ENCODE measurements at regions not wholly inside any gene's neighbourhood (a gene's known extent, or its start where the extent isn't known, plus 50 kb on each side); places are given as distances from the start of the nearest gene placed in this dataset.
A peak's percentile ranks its signal among the peaks of the same experiment; 100 is the strongest.

DNA sequence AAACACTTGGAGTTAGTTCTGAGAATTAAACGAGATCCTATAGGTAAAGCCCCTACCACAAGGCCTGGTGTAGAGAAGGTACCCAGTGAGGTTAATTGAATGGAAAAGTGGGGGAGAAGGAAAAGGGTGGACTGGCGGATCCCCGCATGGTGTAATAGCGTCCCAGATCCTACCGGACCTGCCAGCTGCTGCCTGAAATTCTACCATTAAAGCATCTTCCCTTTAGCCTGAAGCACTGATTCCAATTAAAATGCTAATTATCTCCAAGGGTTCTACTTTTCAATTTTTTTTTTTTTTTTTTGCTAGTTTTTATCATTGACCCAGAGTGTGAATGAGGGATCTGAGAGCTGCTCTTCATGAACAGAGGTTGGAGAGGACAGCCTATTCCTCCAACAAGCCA lies 237.9 kb downstream of the TLE3 start:
- H3K4me3 ChIP-seq (ENCODE audit: low read depth, low read length): no peak overlapping the region
- DNase-seq (ENCODE audit: low read depth): no peak
- TF ChIP-seq, protein P1, sequence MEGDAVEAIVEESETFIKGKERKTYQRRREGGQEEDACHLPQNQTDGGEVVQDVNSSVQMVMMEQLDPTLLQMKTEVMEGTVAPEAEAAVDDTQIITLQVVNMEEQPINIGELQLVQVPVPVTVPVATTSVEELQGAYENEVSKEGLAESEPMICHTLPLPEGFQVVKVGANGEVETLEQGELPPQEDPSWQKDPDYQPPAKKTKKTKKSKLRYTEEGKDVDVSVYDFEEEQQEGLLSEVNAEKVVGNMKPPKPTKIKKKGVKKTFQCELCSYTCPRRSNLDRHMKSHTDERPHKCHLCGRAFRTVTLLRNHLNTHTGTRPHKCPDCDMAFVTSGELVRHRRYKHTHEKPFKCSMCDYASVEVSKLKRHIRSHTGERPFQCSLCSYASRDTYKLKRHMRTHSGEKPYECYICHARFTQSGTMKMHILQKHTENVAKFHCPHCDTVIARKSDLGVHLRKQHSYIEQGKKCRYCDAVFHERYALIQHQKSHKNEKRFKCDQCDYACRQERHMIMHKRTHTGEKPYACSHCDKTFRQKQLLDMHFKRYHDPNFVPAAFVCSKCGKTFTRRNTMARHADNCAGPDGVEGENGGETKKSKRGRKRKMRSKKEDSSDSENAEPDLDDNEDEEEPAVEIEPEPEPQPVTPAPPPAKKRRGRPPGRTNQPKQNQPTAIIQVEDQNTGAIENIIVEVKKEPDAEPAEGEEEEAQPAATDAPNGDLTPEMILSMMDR (IDR thresholded peaks at IDR 0.05; ENCODE audit: insufficient read depth, low read depth, low read length): no peak

DNA sequence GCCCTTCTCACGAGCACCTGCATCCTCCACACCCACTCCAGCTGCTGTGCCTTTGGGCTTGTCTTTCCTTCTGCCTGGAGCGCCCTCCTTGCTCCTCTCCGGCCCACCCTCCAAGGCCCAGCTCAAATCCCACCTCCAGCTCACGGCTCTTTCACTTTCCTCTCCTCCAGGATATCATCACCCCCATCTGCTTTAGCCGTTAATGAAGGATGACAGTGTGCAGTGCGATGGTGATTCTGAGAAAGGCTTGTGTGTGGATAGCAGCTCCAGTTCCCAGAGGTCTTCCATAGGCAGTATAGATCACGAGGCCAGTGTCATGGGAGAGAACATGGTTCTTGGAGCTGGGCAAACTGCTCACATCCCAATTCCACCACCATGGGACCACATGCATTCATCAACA lies 237.4 kb downstream of the TLE3 start:
- DNase-seq (ENCODE audit: low read depth): no peak
- H3K4me3 ChIP-seq (ENCODE audit: low read depth, low read length): no peak overlapping the region
- TF ChIP-seq, protein P1 (IDR thresholded peaks at IDR 0.05; ENCODE audit: insufficient read depth, low read depth, low read length): no peak

DNA sequence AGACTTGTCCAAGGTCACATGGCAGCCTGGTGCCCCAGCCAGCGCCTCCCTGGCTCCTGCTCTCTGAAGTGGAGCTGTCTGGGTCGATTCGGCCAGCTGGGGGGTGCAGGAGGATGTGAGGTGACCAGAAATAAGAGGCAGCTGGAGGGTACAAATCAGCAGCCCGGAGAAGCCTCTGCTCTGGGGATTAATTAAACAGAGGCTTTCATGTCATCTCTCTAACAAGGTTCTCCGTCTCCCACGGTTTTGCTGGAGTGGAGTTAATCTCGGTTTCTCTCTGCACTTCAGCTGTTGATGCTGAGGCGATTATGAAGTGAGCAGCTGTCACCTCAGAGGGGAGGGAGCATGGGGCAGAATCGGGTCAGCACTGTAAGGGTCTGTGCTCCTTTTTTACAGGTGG lies 236.8 kb downstream of the TLE3 start:
- TF ChIP-seq, protein P1 (IDR thresholded peaks at IDR 0.05; ENCODE audit: insufficient read depth, low read depth, low read length): no peak
- DNase-seq (ENCODE audit: low read depth): no peak
- no peak overlapping the region for H3K4me3 ChIP-seq (ENCODE audit: low read depth, low read length)

DNA sequence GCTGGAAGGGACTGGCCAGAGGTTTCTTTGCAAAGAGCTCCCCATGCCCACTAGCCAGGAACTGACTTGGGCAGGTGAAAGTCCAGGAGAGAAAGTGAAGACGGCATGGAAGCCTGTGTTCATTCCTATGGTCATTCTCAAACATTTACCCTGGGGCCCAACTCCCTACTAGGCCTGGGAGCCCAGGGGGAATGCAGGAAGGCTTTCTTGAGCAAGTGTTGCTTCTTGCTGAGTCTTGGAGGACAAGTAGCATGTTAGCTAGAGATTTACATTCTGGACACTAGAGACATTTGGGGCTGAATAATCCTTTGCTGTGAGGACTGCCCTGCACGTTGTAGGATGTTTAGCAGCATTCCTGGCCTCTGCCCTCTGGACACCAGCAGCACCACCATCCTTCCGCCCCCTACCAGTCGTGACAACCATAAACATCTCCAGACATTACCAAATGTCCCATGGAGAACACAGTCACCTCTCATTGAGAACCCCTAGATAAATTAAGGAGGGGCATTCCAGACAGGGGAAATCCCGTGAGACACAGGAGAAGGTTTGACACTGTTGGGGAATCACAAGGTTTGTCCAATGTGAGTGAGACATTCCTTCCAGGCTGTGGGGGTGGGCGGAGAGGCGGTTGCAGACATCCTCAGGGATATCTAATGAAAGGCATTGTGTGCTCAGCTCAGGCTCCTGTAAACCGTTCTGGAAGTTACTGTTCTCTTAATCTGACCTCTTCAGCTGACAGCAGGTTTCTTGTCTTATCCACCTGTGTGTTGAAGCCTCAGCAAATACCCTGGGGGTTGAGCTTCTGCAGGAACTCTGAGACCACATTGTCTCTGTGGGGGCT lies 236.2 kb downstream of the TLE3 start:
- TF ChIP-seq, protein P1 (IDR thresholded peaks at IDR 0.05; ENCODE audit: insufficient read depth, low read depth, low read length): no peak
- peak; percentile 26 for DNase-seq (ENCODE audit: low read depth)
- no peak overlapping the region for H3K4me3 ChIP-seq (ENCODE audit: low read depth, low read length)

DNA sequence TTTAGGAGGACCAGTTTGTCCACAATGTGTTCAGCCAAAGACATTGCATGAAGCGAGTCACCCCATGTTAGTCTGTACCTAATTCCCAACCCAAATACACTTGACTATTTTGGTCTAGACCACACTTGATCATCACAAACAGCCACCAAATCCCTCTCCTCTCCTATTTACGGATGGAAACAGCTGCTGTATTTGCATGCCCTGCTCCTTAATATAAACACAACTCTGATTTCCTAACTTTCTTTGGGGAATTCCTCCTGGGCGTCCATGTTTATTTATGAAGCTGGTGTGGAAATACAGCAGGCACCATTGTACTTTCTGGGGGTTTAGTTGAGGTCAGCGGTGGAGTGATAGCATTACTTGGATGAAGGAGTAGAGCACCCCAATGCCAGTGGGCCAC lies 235.2 kb downstream of the TLE3 start:
- DNase-seq (ENCODE audit: low read depth): peak; percentile 94
- H3K4me3 ChIP-seq (ENCODE audit: low read depth, low read length): no peak overlapping the region
- TF ChIP-seq, protein P1 (IDR thresholded peaks at IDR 0.05; ENCODE audit: insufficient read depth, low read depth, low read length): no peak

DNA sequence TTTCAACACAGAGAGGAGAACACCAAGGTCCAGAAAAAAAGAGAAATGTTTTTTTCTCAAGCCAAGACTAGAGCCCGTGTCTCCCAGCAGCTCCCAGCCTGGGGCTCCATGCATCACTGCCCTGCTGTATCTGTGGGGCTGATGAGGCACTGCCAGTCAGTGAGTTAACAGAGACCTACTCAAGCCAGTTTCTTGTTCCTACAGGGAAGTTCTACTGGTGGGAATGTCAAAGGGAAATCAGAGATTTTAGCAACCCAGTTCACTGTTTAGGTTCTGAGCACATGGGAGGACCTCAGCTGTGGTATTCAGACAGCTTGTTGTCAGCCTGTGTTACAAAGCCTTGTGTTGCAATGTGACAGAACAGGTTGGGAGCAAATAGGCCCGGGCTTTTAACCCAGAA lies 234.3 kb downstream of the TLE3 start:
- TF ChIP-seq, protein P1 (IDR thresholded peaks at IDR 0.05; ENCODE audit: insufficient read depth, low read depth, low read length): no peak
- DNase-seq (ENCODE audit: low read depth): peak; percentile 17

DNA sequence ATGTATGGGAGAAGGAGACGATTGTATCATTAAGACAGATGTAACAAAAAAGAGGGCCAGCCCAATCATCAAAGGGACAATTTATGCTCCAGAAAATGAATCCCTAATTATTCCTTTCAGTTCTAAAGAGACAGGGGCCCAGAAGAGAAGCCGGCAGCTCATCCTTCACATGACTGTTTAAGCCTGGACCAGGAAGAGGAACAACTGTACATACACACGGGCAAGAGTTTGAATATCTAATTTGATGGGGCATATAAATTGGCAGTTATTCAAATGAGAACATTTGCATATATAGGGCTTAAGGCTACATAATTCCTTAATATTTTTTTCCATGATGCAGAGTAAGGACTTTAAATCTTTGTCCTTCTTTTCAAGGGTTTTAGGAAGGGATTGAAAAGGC lies 232.3 kb downstream of the TLE3 start:
- no peak for DNase-seq (ENCODE audit: low read depth)
- no peak overlapping the region for H3K4me3 ChIP-seq (ENCODE audit: low read depth, low read length)
- TF ChIP-seq, protein P1 (IDR thresholded peaks at IDR 0.05; ENCODE audit: insufficient read depth, low read depth, low read length): no peak

More for the DNA sequence above, 234.3 kb downstream of the TLE3 start:
- no peak overlapping the region for H3K4me3 ChIP-seq (ENCODE audit: low read depth, low read length)

Data from fibroblast of villous mesenchyme (primary cell).